ENCODE measurements at regions not wholly inside any gene's neighbourhood (a gene's known extent, or its start where the extent isn't known, plus 50 kb on each side); places are given as distances from the start of the nearest gene placed in this dataset.
"Not testable (repeated sequence)": the region's sequence is repeated elsewhere in the genome, so short reads cannot be mapped to it uniquely, and the experiment has no call there.

- TF ChIP-seq CTCF, POLR2A, EP300, POLR2AphosphoS5 (IDR thresholded peaks at IDR 0.05): not testable (repeated sequence)
Measured at GRCh38 chr13:108074429-108074828, 140.9 kb downstream of the LIG4 start.
